ENCODE measurements at regions not wholly inside any gene's neighbourhood (a gene's known extent, or its start where the extent isn't known, plus 50 kb on each side); places are given as distances from the start of the nearest gene placed in this dataset.

GRCh38 chr10:78925275-78925674, 143.5 kb upstream of the ZMIZ1 start:
- Histone ChIP-seq H3K9ac (ENCODE audit: low read length) (no peak overlapping the region), H3K36me3 (replicated peaks in 1 of 2; ENCODE audit: control extremely low read depth in 1 of 2, control insufficient read depth in 1 of 2, extremely low read depth in 1 of 2, insufficient read depth in 2 of 2, low read length in 1 of 2) (no peaks in the 10 kb centered on the region), H3K4me1 (ENCODE audit: control insufficient read depth in 2 of 2, insufficient read depth in 2 of 2, low read length in 2 of 2) (no peaks in the 10 kb centered on the region), H3K27ac (ENCODE audit: low read length in 2 of 2) (no peak overlapping the region), H2AFZ (ENCODE audit: insufficient read depth, low read depth, low read length, poor library complexity, severe bottlenecking) (no peak overlapping the region), H3K4me2 (replicated peaks; ENCODE audit: low read depth, low read length, poor library complexity, severe bottlenecking) (no peak overlapping the region), H3K9me3 (ENCODE audit: control extremely low read depth in 1 of 3, control insufficient read depth in 2 of 3, insufficient read depth in 1 of 3, low read length in 2 of 3) (no peaks in the 10 kb centered on the region), H3K4me3 (ENCODE audit: control extremely low read depth in 1 of 5, extremely low read depth in 1 of 5, insufficient read depth in 1 of 5, low read depth in 2 of 5, low read length in 4 of 5) (no peak overlapping the region), H3K79me2 (ENCODE audit: control insufficient read depth, insufficient read depth, low read length) (no peaks in the 10 kb centered on the region), H3K27me3 (replicated peaks in 1 of 4; ENCODE audit: control extremely low read depth in 1 of 4, control insufficient read depth in 3 of 4, insufficient read depth in 4 of 4, low read length in 3 of 4) (no peaks in the 10 kb centered on the region), H4K20me1 (ENCODE audit: control insufficient read depth, insufficient read depth, low read length, poor library complexity, severe bottlenecking) (no peaks in the 10 kb centered on the region)
- 97% methylated on average over 5 of the region's 6 CpGs for WGBS (ENCODE audit: insufficient coverage)
- ChIA-PET POLR2A (no interaction called here), CTCF (no interaction called here)
- DNase-seq (no peak), ATAC-seq (ENCODE audit: low read depth) (no peak)
- intact Hi-C loops (cut with micrococcal nuclease): no loop called here
- Mint-ChIP-seq H3K4me3 (no peak overlapping the region), H3K9me3 (ENCODE audit: insufficient read depth) (no peaks in the 10 kb centered on the region), H3K4me1 (no peaks in the 10 kb centered on the region), H3K27ac (no peak overlapping the region), H3K27me3 (peaks cover 23% of the 10 kb centered on the region)
- no peak for TF ChIP-seq CTCF (IDR thresholded peaks at IDR 0.05)
- TF ChIP-seq EZH2 (IDR thresholded peaks at IDR 0.05; ENCODE audit: borderline replicate concordance, insufficient read depth, low read depth, low read length, poor library complexity, severe bottlenecking): no peak

- H3K4me1 ChIP-seq (ENCODE audit: control insufficient read depth in 2 of 2, insufficient read depth in 2 of 2, low read length in 2 of 2): no peaks in the 10 kb centered on the region
- no peak overlapping the region for H3K27ac Mint-ChIP-seq
- no peaks in the 10 kb centered on the region for H3K4me1 Mint-ChIP-seq
- H2AFZ ChIP-seq (ENCODE audit: insufficient read depth, low read depth, low read length, poor library complexity, severe bottlenecking): no peak overlapping the region
- no peak overlapping the region for H3K4me2 ChIP-seq (replicated peaks; ENCODE audit: low read depth, low read length, poor library complexity, severe bottlenecking)
- intact Hi-C loops (cut with micrococcal nuclease): no loop called here
- peaks cover 26% of the 10 kb centered on the region for H3K27me3 Mint-ChIP-seq
- WGBS (ENCODE audit: insufficient coverage): 100% methylated on average over 2 of the region's 6 CpGs
- no peak overlapping the region for H3K27ac ChIP-seq (ENCODE audit: low read length in 2 of 2)
- no peaks in the 10 kb centered on the region for H3K27me3 ChIP-seq (replicated peaks in 1 of 4; ENCODE audit: control extremely low read depth in 1 of 4, control insufficient read depth in 3 of 4, insufficient read depth in 4 of 4, low read length in 3 of 4)
- H3K36me3 ChIP-seq (replicated peaks in 1 of 2; ENCODE audit: control extremely low read depth in 1 of 2, control insufficient read depth in 1 of 2, extremely low read depth in 1 of 2, insufficient read depth in 2 of 2, low read length in 1 of 2): no peaks in the 10 kb centered on the region
- H3K79me2 ChIP-seq (ENCODE audit: control insufficient read depth, insufficient read depth, low read length): no peaks in the 10 kb centered on the region
- H4K20me1 ChIP-seq (ENCODE audit: control insufficient read depth, insufficient read depth, low read length, poor library complexity, severe bottlenecking): no peaks in the 10 kb centered on the region
- H3K9me3 Mint-ChIP-seq (ENCODE audit: insufficient read depth): no peaks in the 10 kb centered on the region
- H3K9ac ChIP-seq (ENCODE audit: low read length): no peak overlapping the region
- DNase-seq (no peak), ATAC-seq (ENCODE audit: low read depth) (no peak)
- TF ChIP-seq EZH2 (IDR thresholded peaks at IDR 0.05; ENCODE audit: borderline replicate concordance, insufficient read depth, low read depth, low read length, poor library complexity, severe bottlenecking) (no peak), CTCF (IDR thresholded peaks at IDR 0.05) (no peak)
- CTCF ChIA-PET: no interaction called here
- no peak overlapping the region for H3K4me3 Mint-ChIP-seq
- POLR2A ChIA-PET: no interaction called here
- no peaks in the 10 kb centered on the region for H3K9me3 ChIP-seq (ENCODE audit: control extremely low read depth in 1 of 3, control insufficient read depth in 2 of 3, insufficient read depth in 1 of 3, low read length in 2 of 3)
- no peak overlapping the region for H3K4me3 ChIP-seq (ENCODE audit: control extremely low read depth in 1 of 5, extremely low read depth in 1 of 5, insufficient read depth in 1 of 5, low read depth in 2 of 5, low read length in 4 of 5)
Measured at GRCh38 chr10:78925800-78926319, 142.9 kb upstream of the ZMIZ1 start.
